ENCODE measurements at regions not wholly inside any gene's neighbourhood (a gene's known extent, or its start where the extent isn't known, plus 50 kb on each side); places are given as distances from the start of the nearest gene placed in this dataset.

- TF ChIP-seq POLR2A (IDR thresholded peaks at IDR 0.05) (no peak), CTCF (IDR thresholded peaks at IDR 0.05) (no peak)
These were observed 471.7 kb downstream of the SH2D1A start for GRCh38 chrX:124818033-124818432.

Data from heart left ventricle (tissue), 13 donors.